Muscle of leg (tissue), 3 donors: ENCODE measurements at regions not wholly inside any gene's neighbourhood (a gene's known extent, or its start where the extent isn't known, plus 50 kb on each side); places are given as distances from the start of the nearest gene placed in this dataset.

Experiments
- DNase-seq: peaks from one replicate; pipeline ENCODE4 v3.0.0; 2013
- H3K27ac ChIP-seq: one replicate; pipeline ENCODE4 v1.5.1; 2013; ENCODE audit warnings: mild to moderate bottlenecking, low read length, control low read depth
- H3K27me3 ChIP-seq: one replicate; pipeline ENCODE4 v1.6.1; 2013; ENCODE audit warnings: low read length; ENCODE audit not compliant: control insufficient read depth, insufficient read depth
- H3K36me3 ChIP-seq: one replicate; pipeline ENCODE4 v1.6.1; 2013; ENCODE audit warnings: low read length; ENCODE audit not compliant: control insufficient read depth, insufficient read depth
- H3K4me1 ChIP-seq: one replicate; pipeline ENCODE4 v1.6.1; 2013; ENCODE audit warnings: low read length; ENCODE audit not compliant: control insufficient read depth, insufficient read depth
- H3K4me3 ChIP-seq: one replicate; pipeline ENCODE4 v1.5.1; 2013; ENCODE audit warnings: low read length, control low read depth
- H3K9me3 ChIP-seq: replicated peaks from 2 replicates; pipeline ENCODE4 v1.6.1; 2013; ENCODE audit warnings: low read depth, low read length; ENCODE audit not compliant: control insufficient read depth
- WGBS: methylation state at CpG from one replicate; pipeline ENCODE4 v1.1.5; 2013; ENCODE audit warnings: missing lambda C conversion rate; ENCODE audit not compliant: insufficient coverage; 5-methylcytosine and 5-hydroxymethylcytosine counted together

GRCh38 chr1:117779364-117779763 lies 150.1 kb downstream of the GDAP2 start:
- WGBS: no CpG with 5 or more reads among the region's 2 CpGs
- no peaks in the 10 kb centered on the region for H3K27me3 ChIP-seq
- no peak overlapping the region for H3K4me3 ChIP-seq
- no peaks in the 10 kb centered on the region for H3K9me3 ChIP-seq
- no peaks in the 10 kb centered on the region for H3K36me3 ChIP-seq
- peaks cover 18% of the 10 kb centered on the region for H3K4me1 ChIP-seq
- H3K27ac ChIP-seq: no peak overlapping the region
- no peak for DNase-seq

GRCh38 chr1:117780687-117781475 lies 148.5 kb downstream of the GDAP2 start:
- Histone ChIP-seq H3K27me3 (no peaks in the 10 kb centered on the region), H3K9me3 (no peaks in the 10 kb centered on the region), H3K27ac (peak overlapping the region; percentile 16), H3K4me1 (peaks cover 18% of the 10 kb centered on the region), H3K36me3 (no peaks in the 10 kb centered on the region), H3K4me3 (no peak overlapping the region)
- WGBS: 17% methylated on average over 1 of the region's 5 CpGs
- DNase-seq: peak; percentile 73

GRCh38 chr1:117782056-117782455 lies 147.4 kb downstream of the GDAP2 start:
- H3K9me3 ChIP-seq: no peaks in the 10 kb centered on the region
- 43% methylated on average over 1 of the region's 4 CpGs for WGBS
- H3K27me3 ChIP-seq: no peaks in the 10 kb centered on the region
- H3K36me3 ChIP-seq: no peaks in the 10 kb centered on the region
- H3K27ac ChIP-seq: no peak overlapping the region
- no peak overlapping the region for H3K4me3 ChIP-seq
- H3K4me1 ChIP-seq: peaks cover 18% of the 10 kb centered on the region
- DNase-seq: peak; percentile 23

- no peak overlapping the region for H3K27ac ChIP-seq
- no peaks in the 10 kb centered on the region for H3K36me3 ChIP-seq
- 31% methylated on average over 2 of the region's 4 CpGs for WGBS
- no peaks in the 10 kb centered on the region for H3K27me3 ChIP-seq
- peaks cover 18% of the 10 kb centered on the region for H3K4me1 ChIP-seq
- no peaks in the 10 kb centered on the region for H3K9me3 ChIP-seq
- no peak overlapping the region for H3K4me3 ChIP-seq
- peak; percentile 26 for DNase-seq
Measured at GRCh38 chr1:117783606-117784396, 145.6 kb downstream of the GDAP2 start.

GRCh38 chr1:117788014-117788413 lies 141.4 kb downstream of the GDAP2 start:
- Histone ChIP-seq H3K36me3 (no peaks in the 10 kb centered on the region), H3K4me3 (no peak overlapping the region), H3K9me3 (no peaks in the 10 kb centered on the region), H3K27ac (no peak overlapping the region), H3K4me1 (peaks cover 7% of the 10 kb centered on the region), H3K27me3 (no peaks in the 10 kb centered on the region)
- 50% methylated on average over 2 of the region's 5 CpGs for WGBS
- no peak for DNase-seq

- H3K27ac ChIP-seq: peak overlapping the region; percentile 56
- no peak for DNase-seq
- H3K9me3 ChIP-seq: no peaks in the 10 kb centered on the region
- H3K4me3 ChIP-seq: no peak overlapping the region
- H3K27me3 ChIP-seq: no peaks in the 10 kb centered on the region
- 55% methylated on average over 2 of the region's 4 CpGs for WGBS
- no peaks in the 10 kb centered on the region for H3K36me3 ChIP-seq
- H3K4me1 ChIP-seq: peaks cover 8% of the 10 kb centered on the region
Measured at GRCh38 chr1:117793413-117793812, 136.0 kb downstream of the GDAP2 start.

GRCh38 chr1:117794073-117794472 lies 135.3 kb downstream of the GDAP2 start:
- no peaks in the 10 kb centered on the region for H3K9me3 ChIP-seq
- DNase-seq: peak; percentile 85
- no peaks in the 10 kb centered on the region for H3K36me3 ChIP-seq
- no peaks in the 10 kb centered on the region for H3K27me3 ChIP-seq
- peak overlapping the region; percentile 56 for H3K27ac ChIP-seq
- no peak overlapping the region for H3K4me3 ChIP-seq
- WGBS: 29% methylated on average over 1 of the region's 1 CpG
- peaks cover 8% of the 10 kb centered on the region for H3K4me1 ChIP-seq

GRCh38 chr1:117795190-117795589 lies 134.2 kb downstream of the GDAP2 start:
- Histone ChIP-seq H3K27me3 (no peaks in the 10 kb centered on the region), H3K4me1 (peaks cover 8% of the 10 kb centered on the region), H3K9me3 (no peaks in the 10 kb centered on the region), H3K36me3 (no peaks in the 10 kb centered on the region), H3K27ac (peak overlapping the region; percentile 20), H3K4me3 (no peak overlapping the region)
- WGBS: no CpG with 5 or more reads among the region's 3 CpGs
- peak; percentile 45 for DNase-seq

GRCh38 chr1:117795792-117796191 lies 133.6 kb downstream of the GDAP2 start:
- peaks cover 8% of the 10 kb centered on the region for H3K4me1 ChIP-seq
- no peaks in the 10 kb centered on the region for H3K36me3 ChIP-seq
- DNase-seq: no peak
- no peaks in the 10 kb centered on the region for H3K27me3 ChIP-seq
- WGBS: 83% methylated on average over 2 of the region's 5 CpGs
- H3K9me3 ChIP-seq: no peaks in the 10 kb centered on the region
- no peak overlapping the region for H3K27ac ChIP-seq
- no peak overlapping the region for H3K4me3 ChIP-seq

- Histone ChIP-seq H3K4me3 (no peak overlapping the region), H3K9me3 (no peaks in the 10 kb centered on the region), H3K4me1 (peaks cover 8% of the 10 kb centered on the region), H3K36me3 (no peaks in the 10 kb centered on the region), H3K27me3 (no peaks in the 10 kb centered on the region), H3K27ac (no peak overlapping the region)
- 75% methylated on average over 3 of the region's 6 CpGs for WGBS
- no peak for DNase-seq
Measured at GRCh38 chr1:117796226-117796625, 133.2 kb downstream of the GDAP2 start.
